ENCODE measurements at regions not wholly inside any gene's neighbourhood (a gene's known extent, or its start where the extent isn't known, plus 50 kb on each side); places are given as distances from the start of the nearest gene placed in this dataset.

GRCh38 chr1:105317976-105318375 lies 1568.3 kb downstream of the AMY1C start:
- TF ChIP-seq POLR2AphosphoS5 (IDR thresholded peaks at IDR 0.05; ENCODE audit: low read depth, low read length) = no peak
- TF ChIP-seq FOXP2 (optimal IDR thresholded peaks at IDR 0.05; ENCODE audit: borderline replicate concordance, extremely low read depth, extremely low read length, insufficient read depth) = no peak
- TF ChIP-seq SIN3A (IDR thresholded peaks at IDR 0.05; ENCODE audit: borderline replicate concordance, insufficient read depth, low read length) = no peak
- TF ChIP-seq TAF1 (IDR thresholded peaks at IDR 0.05; ENCODE audit: borderline replicate concordance, insufficient read depth, low read length) = no peak
- TF ChIP-seq REST (IDR thresholded peaks at IDR 0.05; ENCODE audit: insufficient read depth in 1 of 2, low read depth in 2 of 2, low read length in 2 of 2) = no peak

- TF ChIP-seq REST (IDR thresholded peaks at IDR 0.05; ENCODE audit: insufficient read depth in 1 of 2, low read depth in 2 of 2, low read length in 2 of 2) = no peak
- no peak for TF ChIP-seq FOXP2 (optimal IDR thresholded peaks at IDR 0.05; ENCODE audit: borderline replicate concordance, extremely low read depth, extremely low read length, insufficient read depth)
- TF ChIP-seq TAF1 (IDR thresholded peaks at IDR 0.05; ENCODE audit: borderline replicate concordance, insufficient read depth, low read length) = no peak
- no peak for TF ChIP-seq SIN3A (IDR thresholded peaks at IDR 0.05; ENCODE audit: borderline replicate concordance, insufficient read depth, low read length)
- TF ChIP-seq POLR2AphosphoS5 (IDR thresholded peaks at IDR 0.05; ENCODE audit: low read depth, low read length) = no peak
Measured at GRCh38 chr1:105326886-105327285, 1577.2 kb downstream of the AMY1C start.

DNA sequence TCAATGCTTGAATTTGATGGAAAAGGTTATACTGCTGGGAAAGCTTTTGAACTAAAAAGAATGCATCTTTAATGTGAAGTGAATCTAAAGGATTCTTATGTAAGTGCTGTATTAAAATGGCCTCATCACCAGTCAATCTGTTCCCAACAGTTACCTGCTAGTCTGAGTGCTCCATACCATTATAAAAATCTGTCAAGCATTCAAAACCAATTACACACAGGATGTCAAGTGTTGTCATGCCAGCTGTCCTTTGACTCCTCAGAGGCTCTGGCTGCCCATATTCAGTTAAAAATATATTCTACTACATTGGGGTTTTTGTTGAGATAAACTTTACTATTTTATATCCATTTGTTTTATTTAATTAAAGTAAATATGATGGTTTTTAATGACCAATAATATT lies 1587.7 kb downstream of the AMY1C start:
- TF ChIP-seq SIN3A (IDR thresholded peaks at IDR 0.05; ENCODE audit: borderline replicate concordance, insufficient read depth, low read length) (no peak), POLR2AphosphoS5 (IDR thresholded peaks at IDR 0.05; ENCODE audit: low read depth, low read length) (no peak), TAF1 (IDR thresholded peaks at IDR 0.05; ENCODE audit: borderline replicate concordance, insufficient read depth, low read length) (no peak), FOXP2 (optimal IDR thresholded peaks at IDR 0.05; ENCODE audit: borderline replicate concordance, extremely low read depth, extremely low read length, insufficient read depth) (no peak), REST (IDR thresholded peaks at IDR 0.05; ENCODE audit: insufficient read depth in 1 of 2, low read depth in 2 of 2, low read length in 2 of 2) (no peak)

DNA sequence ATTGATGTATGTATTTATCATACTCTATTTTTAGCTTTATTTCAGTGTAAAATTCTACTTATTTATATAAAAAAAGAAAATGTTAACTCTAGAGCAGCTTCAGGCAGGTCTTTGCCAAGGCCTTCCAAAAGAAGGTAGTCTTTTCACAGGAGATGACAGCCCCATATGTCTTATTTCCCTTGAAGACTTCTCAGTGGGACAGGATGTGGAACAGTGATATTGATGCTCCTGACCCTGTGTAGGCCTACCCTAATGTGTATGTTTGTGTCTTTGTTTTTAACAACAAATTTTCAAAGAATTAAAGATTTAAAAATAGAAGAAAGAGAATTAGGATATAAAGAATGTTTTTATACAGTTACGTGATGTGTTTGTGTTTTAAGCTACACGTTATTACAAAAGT lies 1593.6 kb downstream of the AMY1C start:
- TF ChIP-seq POLR2AphosphoS5 (IDR thresholded peaks at IDR 0.05; ENCODE audit: low read depth, low read length) (no peak), FOXP2 (optimal IDR thresholded peaks at IDR 0.05; ENCODE audit: borderline replicate concordance, extremely low read depth, extremely low read length, insufficient read depth) (no peak), TAF1 (IDR thresholded peaks at IDR 0.05; ENCODE audit: borderline replicate concordance, insufficient read depth, low read length) (no peak), REST (IDR thresholded peaks at IDR 0.05; ENCODE audit: insufficient read depth in 1 of 2, low read depth in 2 of 2, low read length in 2 of 2) (no peak), SIN3A (IDR thresholded peaks at IDR 0.05; ENCODE audit: borderline replicate concordance, insufficient read depth, low read length) (no peak)

DNA sequence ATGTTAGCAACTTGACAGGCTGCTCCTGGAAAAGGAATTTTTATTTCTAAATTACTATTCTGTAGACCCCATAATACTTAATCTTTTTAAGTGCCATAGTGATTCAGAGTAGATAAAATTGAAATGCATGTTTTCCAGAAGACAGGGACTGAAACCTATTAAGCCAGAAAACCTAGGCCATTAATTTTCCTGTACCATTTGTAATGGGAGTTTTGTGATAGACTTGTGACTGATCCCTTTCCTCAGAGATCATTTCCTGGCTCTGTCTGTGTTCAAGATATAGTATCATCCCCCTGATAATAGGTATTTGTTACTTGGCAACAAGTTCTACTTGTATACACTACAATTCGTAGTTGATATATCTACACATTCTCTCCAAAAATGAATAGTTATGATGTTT lies 1609.8 kb downstream of the AMY1C start:
- TF ChIP-seq POLR2AphosphoS5 (IDR thresholded peaks at IDR 0.05; ENCODE audit: low read depth, low read length) (no peak), REST (IDR thresholded peaks at IDR 0.05; ENCODE audit: insufficient read depth in 1 of 2, low read depth in 2 of 2, low read length in 2 of 2) (no peak), FOXP2 (optimal IDR thresholded peaks at IDR 0.05; ENCODE audit: borderline replicate concordance, extremely low read depth, extremely low read length, insufficient read depth) (no peak), SIN3A (IDR thresholded peaks at IDR 0.05; ENCODE audit: borderline replicate concordance, insufficient read depth, low read length) (no peak)
